GM21576 (cell line): ENCODE measurements at regions not wholly inside any gene's neighbourhood (a gene's known extent, or its start where the extent isn't known, plus 50 kb on each side); places are given as distances from the start of the nearest gene placed in this dataset.
A peak's percentile ranks its signal among the peaks of the same experiment; 100 is the strongest.

Experiments used
- ATAC-seq: cut with Tn5 transposase; IDR thresholded peaks from one replicate; pipeline ENCODE4 v1.9.1; 2021; ENCODE audit warnings: mild to moderate bottlenecking, moderate library complexity; ENCODE audit not compliant: unreplicated experiment

- no peak for ATAC-seq
Observed at GRCh38 chr12:67426067-67426466, 156.9 kb downstream of the CAND1 start.

DNA sequence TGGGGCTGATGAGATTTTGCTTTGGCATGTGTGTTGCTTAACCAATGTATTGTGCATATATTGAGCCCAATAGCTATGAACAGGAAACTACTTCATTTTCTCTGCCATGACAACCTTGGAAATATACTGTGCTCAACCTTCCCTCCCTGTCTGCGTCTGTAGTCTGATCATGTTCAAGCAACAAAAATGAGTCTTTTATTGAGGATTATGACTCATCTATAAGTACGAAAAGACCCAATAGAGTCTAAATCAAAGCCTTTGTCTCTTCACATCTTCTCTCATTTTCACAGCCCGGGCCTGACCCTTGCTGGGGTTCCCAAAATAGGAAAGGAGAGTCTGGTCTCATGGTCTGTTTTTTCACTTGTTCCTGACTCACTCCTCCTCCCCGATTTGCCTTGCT lies 158.2 kb downstream of the CAND1 start:
- no peak for ATAC-seq

DNA sequence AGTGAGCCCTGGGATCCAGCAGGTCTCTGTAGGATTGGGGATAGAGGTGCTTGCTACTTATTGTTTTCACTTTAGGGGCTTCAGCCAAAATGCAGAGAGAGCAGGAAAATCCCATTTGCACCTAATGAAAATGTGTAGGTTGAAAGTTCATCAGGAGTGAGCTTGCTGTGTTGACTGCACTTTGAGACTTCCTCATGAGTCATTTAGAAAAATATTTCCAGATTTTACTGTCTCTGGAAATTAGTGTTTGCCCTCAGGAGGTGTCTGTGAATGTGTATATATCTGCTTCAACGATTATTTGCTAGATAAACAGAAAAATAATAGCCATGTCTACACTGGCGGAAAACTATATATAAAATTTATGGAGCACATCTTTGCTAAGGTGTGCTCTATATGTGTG lies 159.3 kb downstream of the CAND1 start:
- no peak for ATAC-seq

DNA sequence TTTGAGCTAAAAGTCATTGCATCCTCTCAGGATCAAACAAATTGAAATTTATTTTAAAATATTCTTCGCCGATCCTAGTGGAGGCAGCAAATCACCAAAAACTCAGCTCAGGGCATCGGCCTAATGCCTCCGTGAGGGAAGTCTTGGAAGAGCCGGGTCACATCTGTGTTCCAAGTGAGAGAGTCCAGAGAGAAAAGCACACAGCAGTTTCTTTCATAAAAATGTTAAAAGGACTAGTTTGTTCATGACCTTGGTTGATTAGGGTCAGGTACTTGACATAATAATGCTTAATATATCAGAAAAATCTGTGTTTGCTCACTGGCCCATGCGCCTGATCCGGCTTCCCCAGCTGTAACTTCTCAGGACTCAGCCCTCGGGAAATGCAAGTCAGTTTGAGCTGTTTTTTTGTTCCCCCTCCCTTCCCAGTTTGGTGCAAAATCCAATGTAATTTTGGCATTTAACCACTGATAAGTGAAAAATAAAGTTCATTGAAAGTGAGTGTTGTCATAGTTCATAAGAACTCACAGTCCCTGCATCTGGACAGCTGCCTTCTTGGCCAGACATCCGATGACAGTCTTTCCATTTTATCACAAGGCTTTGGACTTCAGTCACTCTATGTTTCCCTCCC lies 161.7 kb downstream of the CAND1 start:
- no peak for ATAC-seq

DNA sequence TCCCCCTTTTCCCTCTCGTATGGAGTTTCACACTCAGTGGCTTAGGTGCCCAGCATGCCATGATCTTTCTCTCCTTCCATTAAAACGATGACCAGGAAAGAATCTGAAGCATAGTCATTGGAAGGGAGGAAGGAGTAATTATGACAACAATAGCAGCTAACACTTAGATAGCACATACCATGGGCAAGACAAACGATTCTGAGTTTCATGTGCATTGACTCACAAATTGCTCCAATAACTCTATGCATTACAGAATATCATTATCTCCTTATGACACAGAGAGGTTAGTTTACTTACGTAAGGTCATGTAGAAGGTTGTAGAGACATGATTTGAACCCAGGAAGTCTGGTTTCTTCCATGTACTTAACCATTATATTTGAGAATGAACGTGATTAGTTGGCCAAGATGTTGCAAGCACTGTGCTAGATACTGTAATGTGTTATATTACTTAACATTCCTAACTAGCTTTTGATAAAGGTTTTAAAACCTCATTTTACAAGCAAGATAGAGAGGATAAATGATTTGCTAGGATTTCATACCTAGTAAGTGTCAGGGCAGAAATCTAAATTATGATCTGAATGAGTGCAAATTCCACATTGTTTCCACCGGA lies 162.4 kb downstream of the CAND1 start:
- ATAC-seq = no peak

- ATAC-seq = peak; percentile 91
Observed at GRCh38 chr12:67433385-67434175, 164.4 kb downstream of the CAND1 start.

- no peak for ATAC-seq
Observed at GRCh38 chr12:67434671-67435370, 165.7 kb downstream of the CAND1 start.

DNA sequence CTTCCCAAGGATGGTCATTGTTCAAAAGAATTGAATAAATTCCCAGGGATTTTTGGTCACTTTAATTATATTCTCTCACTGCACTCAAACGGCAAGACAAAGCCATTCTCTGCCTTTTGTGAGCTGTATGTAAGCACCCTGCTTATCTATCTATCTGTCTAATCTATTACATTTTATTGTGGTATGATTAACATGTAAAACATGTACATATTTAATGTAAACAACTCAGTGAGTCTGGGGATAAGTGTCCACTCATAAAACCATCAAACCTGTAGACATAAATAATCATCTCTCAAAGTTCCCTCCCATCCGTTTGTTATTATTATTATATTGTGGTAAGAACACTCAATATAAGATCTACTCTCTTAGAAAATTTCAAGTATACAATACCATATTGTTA lies 167.1 kb downstream of the CAND1 start:
- no peak for ATAC-seq

- no peak for ATAC-seq
Observed at GRCh38 chr12:67437011-67437410, 167.9 kb downstream of the CAND1 start.

- no peak for ATAC-seq
Observed at GRCh38 chr12:67439611-67440010, 170.5 kb downstream of the CAND1 start.

DNA sequence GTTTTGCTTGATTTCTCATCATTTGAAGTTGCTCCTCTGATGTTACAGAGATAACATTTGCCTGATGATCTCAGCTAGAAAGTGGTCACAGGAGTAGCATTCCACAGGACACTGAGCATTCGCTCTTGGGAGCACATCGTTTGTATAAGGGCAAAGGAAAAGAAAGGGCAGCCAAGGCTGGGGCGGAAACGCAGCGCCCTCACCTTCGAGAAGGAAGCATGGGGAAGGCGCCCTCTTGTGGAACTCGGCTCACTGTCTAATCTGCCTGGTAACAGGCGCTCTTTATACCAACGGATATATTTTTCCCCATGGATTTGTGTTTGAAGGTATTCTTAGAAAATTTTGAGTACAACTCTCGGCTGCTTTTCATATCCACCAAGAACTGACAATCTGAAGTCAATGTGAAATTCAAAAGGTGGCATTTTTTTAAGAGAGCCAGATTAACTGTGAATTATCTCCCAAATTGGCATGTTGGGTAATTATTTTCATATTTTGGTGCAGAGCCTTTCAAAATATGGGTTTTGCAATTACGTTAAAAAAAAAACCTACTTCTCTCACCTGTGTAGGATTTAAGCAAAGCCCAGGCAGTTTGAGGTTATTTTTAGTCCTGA lies 172.7 kb downstream of the CAND1 start:
- peak; percentile 89 for ATAC-seq

DNA sequence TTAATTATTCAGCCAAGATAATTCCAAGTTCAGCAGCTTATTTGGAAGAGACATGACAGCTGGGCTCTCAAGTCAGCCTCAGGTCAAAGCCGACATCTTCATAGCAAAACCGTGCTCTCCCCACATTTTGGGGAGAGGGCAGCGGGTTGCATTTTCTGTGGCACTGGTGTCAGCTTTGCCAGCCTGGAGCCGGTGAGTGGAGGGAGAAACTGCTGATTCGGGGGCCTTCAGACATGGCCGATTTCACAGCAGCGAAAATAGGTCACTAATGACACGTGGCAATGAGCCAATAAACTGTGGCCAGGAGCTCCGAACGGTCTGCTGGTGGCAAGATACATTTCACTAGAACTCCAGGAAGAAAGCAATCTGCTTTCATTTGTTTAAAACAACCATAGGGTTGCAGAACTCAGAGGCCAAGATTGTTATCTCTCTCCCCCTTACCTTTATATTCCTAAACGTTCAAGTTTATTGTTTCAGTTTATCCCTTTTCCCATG lies 173.2 kb downstream of the CAND1 start:
- no peak for ATAC-seq

DNA sequence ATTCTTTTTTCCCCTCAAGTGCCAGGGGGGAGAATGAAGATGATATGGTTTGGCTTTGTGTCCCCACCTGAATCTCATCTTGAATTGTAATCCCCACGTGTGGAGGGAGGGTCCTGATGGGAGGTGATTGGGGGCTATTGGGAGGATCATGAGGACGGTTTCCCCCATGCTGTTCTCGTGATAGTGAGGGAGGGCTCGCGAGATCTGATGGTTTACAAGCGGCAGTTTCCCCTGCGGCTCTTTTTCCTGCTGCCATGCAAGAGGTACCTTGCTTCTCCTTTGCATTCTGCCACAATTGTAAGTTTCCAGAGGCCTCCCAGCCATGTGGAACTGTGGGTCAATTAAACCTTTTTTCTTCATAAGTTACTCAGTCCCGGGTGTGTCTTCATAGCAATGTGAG lies 173.7 kb downstream of the CAND1 start:
- no peak for ATAC-seq

DNA sequence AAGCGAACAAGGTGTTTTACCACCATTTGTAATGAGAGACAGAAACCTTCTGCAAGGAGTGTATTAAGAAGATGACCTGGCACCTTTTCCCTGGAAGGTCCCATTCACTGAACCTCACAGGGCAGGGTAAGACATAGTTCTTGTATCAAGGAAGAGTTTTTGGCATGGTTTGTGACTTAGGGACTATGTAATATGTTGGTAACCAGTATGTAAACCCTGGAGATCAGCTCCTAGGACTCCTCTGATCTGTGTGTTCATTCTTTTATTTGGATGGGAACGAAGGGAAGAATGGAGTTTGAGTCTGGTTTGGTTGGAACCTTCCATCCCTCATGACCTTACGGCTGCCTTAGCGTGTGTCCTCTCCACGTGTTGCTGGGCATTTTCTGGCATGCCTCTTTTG lies 175.4 kb downstream of the CAND1 start:
- no peak for ATAC-seq

DNA sequence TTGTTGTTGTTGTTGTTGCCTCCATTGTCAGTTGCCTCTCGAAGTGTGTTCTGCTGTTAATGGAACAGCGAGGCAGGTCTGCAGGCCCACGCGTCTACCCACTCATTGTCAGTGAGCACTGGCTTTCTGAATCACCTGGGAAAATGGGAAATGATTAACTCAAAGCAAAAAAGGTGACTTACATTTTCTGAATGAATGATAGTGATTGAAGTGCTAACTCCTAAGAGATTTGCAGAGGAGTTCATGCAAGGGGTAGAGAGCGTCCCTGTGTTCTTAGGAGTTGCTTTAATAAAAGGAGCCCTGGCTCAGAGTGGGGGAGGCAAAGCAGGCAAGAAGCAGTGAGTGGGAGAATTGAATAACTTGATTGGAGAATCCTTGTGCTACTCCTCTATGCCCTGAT lies 177.6 kb downstream of the CAND1 start:
- ATAC-seq = no peak

DNA sequence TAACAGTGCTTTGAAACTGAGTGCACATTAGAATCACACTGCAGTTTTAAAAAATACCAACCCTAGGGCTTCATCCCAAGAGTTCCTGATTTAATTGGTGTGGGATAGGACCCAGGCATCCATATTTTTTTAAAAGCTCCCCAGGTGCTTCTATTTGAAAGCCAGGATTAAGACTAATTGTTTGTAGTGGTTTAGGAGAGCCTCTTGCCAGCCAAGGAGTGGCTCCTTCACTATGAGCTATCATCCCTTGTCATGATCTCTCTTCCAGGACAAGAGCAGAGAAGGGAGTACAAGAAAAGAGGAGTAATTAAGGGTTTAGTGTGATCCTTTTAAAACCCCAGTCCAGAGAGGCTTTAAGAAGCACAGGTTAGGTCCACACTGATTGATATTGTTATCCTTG lies 178.0 kb downstream of the CAND1 start:
- no peak for ATAC-seq

DNA sequence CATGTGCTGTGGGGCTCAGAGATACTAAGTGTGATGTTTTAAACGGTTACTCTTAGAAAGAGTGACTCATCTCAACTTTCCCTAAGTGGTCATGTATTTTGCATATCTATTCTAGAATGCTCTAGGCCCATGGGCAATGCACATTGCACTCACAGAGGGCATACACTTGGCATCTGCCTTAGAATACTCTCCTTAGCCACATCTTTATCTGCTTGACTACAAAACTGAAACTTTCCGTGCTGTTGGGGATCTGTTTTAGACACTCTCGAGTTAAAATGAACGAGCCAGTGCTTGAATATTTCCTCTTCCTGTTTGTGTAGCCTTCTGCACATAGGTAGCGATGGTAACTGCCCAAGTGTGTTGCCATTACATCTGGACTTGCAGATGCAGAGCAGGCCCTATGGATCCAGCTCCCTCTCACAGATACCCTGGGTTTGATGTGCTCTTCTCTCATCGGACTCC lies 180.5 kb downstream of the CAND1 start:
- peak; percentile 75 for ATAC-seq

- no peak for ATAC-seq
Observed at GRCh38 chr12:67450441-67450840, 181.3 kb downstream of the CAND1 start.

DNA sequence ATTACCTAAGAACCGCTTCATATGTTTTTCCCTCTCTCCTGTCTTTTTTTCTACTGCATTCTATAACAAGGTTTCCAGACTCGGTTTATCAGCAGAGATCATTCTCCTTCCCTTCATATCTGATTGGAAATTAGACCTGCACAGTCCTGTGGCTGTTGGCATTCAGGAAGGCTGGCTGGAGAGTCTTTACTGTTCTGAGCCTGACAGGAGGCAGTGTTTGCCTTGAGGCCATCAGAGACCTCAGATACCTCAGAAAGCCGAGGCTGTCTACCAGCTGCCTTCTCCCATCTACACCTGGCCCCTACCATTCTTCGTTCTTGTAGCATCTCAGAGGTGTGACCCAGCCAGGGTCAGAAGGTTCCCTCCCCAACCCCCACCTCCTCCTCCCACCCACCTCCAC lies 182.0 kb downstream of the CAND1 start:
- no peak for ATAC-seq

- peak; percentile 57 for ATAC-seq
Observed at GRCh38 chr12:67452119-67452805, 183.1 kb downstream of the CAND1 start.
